Loucy (cell line): ENCODE measurements at regions not wholly inside any gene's neighbourhood (a gene's known extent, or its start where the extent isn't known, plus 50 kb on each side); places are given as distances from the start of the nearest gene placed in this dataset.

Experiments used
- H2AFZ ChIP-seq: fragments of 200-600 bp; sonication (generic); 2 replicates; pipeline ENCODE4 v1.6.0; 2016; ENCODE audit warnings: antibody characterized with exemption, mild to moderate bottlenecking, low read length, moderate library complexity
- H3F3A ChIP-seq: fragments of 200-600 bp; 2 replicates; pipeline ENCODE4 v1.6.0; 2016; ENCODE audit warnings: antibody characterized with exemption, low read depth, mild to moderate bottlenecking
- H3K27me3 ChIP-seq: fragments of 200-600 bp; sonication (generic); 2 replicates; pipeline ENCODE4 v1.6.1; 2014; ENCODE audit warnings: low read length, mild to moderate bottlenecking; ENCODE audit not compliant: insufficient read depth, poor library complexity, severe bottlenecking
- H3K36me3 ChIP-seq: fragments of 200-600 bp; sonication (generic); 2 replicates; pipeline ENCODE4 v1.6.1; 2016; ENCODE audit warnings: low read length; ENCODE audit not compliant: insufficient read depth
- H3K4me1 ChIP-seq: fragments of 200-600 bp; sonication (generic); 2 replicates; pipeline ENCODE4 v1.5.1; 2014; ENCODE audit warnings: low read length, mild to moderate bottlenecking; ENCODE audit not compliant: insufficient read depth, poor library complexity, severe bottlenecking
- H3K4me2 ChIP-seq: fragments of 200-600 bp; sonication (generic); 2 replicates; pipeline ENCODE4 v1.6.0; 2014; ENCODE audit warnings: antibody characterized with exemption, low read length, low read depth, mild to moderate bottlenecking; ENCODE audit not compliant: poor library complexity, severe bottlenecking
- H3K4me3 ChIP-seq: fragments of 200-600 bp; sonication (generic); 2 replicates; pipeline ENCODE4 v1.5.1; 2014; ENCODE audit warnings: low read length, mild to moderate bottlenecking, mixed read lengths; ENCODE audit not compliant: poor library complexity, severe bottlenecking
- H3K79me2 ChIP-seq: fragments of 200-600 bp; sonication (generic); 2 replicates; pipeline ENCODE4 v1.6.1; 2014; ENCODE audit warnings: low read length; ENCODE audit not compliant: insufficient read depth
- H3K9ac ChIP-seq: fragments of 200-600 bp; sonication (generic); 2 replicates; pipeline ENCODE4 v1.6.0; 2014; ENCODE audit warnings: mild to moderate bottlenecking, low read depth, low read length, moderate library complexity; ENCODE audit not compliant: poor library complexity, severe bottlenecking
- H3K9me2 ChIP-seq: fragments of 200-600 bp; sonication (generic); replicated peaks from 2 replicates; pipeline ENCODE4 v1.6.1; 2016; ENCODE audit warnings: low read depth, low read length, mixed read lengths
- H3K9me3 ChIP-seq: fragments of 200-600 bp; sonication (generic); 2 replicates; pipeline ENCODE4 v1.6.1; 2014; ENCODE audit warnings: mild to moderate bottlenecking, antibody characterized with exemption, low read length, low read depth; ENCODE audit not compliant: insufficient read depth
- H4K20me1 ChIP-seq: fragments of 200-600 bp; sonication (generic); 2 replicates; pipeline ENCODE4 v1.6.0; 2014; ENCODE audit warnings: antibody characterized with exemption, low read length, mild to moderate bottlenecking; ENCODE audit not compliant: insufficient read depth, poor library complexity, severe bottlenecking
- EZH2phosphoT487 ChIP-seq: fragments of 200-600 bp; IDR thresholded peaks from 2 replicates; pipeline ENCODE4 v1.6.1; 2018; ENCODE audit warnings: antibody characterized with exemption, mild to moderate bottlenecking, moderate library complexity, borderline replicate concordance
- TF ChIP-seq, protein P1 (sequence below): fragments of 200-600 bp; sonication (generic); conservative IDR thresholded peaks from 2 replicates; pipeline ENCODE4 v1.5.1; 2014; ENCODE audit warnings: mild to moderate bottlenecking, antibody characterized with exemption, low read length

DNA sequence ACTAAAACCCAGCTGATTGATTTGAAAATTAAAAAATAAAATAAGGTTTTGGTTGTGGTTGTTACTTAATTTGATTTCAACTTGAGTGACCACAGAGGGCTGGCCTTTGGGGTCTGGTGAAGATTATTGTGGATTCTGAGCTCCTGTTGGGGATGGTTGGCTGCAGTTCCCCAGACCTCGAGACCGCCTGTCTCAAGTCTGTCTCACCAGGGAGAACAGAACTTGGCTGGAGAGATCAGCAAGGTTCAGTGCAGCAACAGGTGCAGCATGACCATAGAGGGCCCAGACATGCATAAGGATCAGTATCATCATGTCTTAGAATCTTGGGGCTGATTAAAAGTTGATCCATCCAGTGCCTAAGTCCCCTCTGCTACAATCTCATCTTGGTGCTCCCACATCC is 491.9 kb downstream of the BCOR start:
- no peak overlapping the region for H3K9ac ChIP-seq
- H3K27me3 ChIP-seq: no peaks in the 10 kb centered on the region
- H3F3A ChIP-seq: no peaks in the 10 kb centered on the region
- TF ChIP-seq EZH2phosphoT487: no peak
- TF ChIP-seq, protein P1, sequence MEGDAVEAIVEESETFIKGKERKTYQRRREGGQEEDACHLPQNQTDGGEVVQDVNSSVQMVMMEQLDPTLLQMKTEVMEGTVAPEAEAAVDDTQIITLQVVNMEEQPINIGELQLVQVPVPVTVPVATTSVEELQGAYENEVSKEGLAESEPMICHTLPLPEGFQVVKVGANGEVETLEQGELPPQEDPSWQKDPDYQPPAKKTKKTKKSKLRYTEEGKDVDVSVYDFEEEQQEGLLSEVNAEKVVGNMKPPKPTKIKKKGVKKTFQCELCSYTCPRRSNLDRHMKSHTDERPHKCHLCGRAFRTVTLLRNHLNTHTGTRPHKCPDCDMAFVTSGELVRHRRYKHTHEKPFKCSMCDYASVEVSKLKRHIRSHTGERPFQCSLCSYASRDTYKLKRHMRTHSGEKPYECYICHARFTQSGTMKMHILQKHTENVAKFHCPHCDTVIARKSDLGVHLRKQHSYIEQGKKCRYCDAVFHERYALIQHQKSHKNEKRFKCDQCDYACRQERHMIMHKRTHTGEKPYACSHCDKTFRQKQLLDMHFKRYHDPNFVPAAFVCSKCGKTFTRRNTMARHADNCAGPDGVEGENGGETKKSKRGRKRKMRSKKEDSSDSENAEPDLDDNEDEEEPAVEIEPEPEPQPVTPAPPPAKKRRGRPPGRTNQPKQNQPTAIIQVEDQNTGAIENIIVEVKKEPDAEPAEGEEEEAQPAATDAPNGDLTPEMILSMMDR: no peak
- no peaks in the 10 kb centered on the region for H4K20me1 ChIP-seq
- no peaks in the 10 kb centered on the region for H3K36me3 ChIP-seq
- no peak overlapping the region for H3K4me2 ChIP-seq
- no peaks in the 10 kb centered on the region for H3K9me3 ChIP-seq
- no peaks in the 10 kb centered on the region for H3K4me1 ChIP-seq
- no peak overlapping the region for H2AFZ ChIP-seq
- no peaks in the 10 kb centered on the region for H3K79me2 ChIP-seq
- no peak overlapping the region for H3K4me3 ChIP-seq
- no peaks in the 10 kb centered on the region for H3K9me2 ChIP-seq

DNA sequence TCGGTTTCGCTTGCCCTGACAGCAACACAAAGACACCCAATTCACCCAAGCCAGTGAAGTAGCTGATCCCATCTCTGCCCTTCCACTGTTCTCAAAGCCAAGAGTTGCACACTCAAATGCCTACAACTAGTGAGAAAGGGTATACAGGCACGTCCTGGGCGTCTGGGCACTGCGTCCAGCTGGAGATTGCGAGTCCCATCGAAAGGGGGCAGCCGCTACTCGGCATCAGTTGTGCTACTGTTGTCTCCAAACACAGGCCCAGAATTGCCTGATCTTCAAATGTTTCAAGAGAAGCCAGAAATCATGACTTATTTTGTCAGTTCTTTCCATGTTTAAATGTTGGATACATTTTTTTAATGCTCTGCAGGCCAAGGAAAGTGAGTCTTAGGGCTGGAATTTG is 487.8 kb downstream of the BCOR start:
- Histone ChIP-seq H3K4me1 (no peaks in the 10 kb centered on the region), H3F3A (no peaks in the 10 kb centered on the region), H3K9me2 (no peaks in the 10 kb centered on the region), H2AFZ (no peak overlapping the region), H3K4me2 (no peak overlapping the region), H3K36me3 (no peaks in the 10 kb centered on the region), H3K9ac (no peak overlapping the region), H3K4me3 (no peak overlapping the region), H3K79me2 (no peaks in the 10 kb centered on the region), H4K20me1 (no peaks in the 10 kb centered on the region), H3K27me3 (no peaks in the 10 kb centered on the region), H3K9me3 (no peaks in the 10 kb centered on the region)
- TF ChIP-seq, protein P1: no peak
- no peak for TF ChIP-seq EZH2phosphoT487

DNA sequence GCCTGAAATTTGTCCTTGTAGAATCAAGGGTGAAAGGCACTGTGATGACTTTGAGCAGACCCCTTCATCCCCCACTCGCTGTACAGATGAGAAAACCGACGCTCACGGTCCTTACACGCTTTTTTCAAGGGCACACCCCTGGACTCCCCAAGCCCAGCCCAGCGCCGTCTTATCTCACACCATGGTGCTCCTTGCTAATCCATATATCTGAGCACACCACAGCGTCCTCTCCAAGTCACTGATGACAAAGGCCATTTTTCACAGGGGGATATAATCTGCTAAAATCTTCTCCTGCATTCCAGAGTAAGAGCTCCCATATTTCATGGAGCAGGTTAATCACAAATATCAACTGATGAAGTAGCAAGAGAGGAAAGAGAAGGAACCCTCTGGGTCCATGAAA is 486.3 kb downstream of the BCOR start:
- no peaks in the 10 kb centered on the region for H3K9me2 ChIP-seq
- H3K4me3 ChIP-seq: no peak overlapping the region
- H3K27me3 ChIP-seq: no peaks in the 10 kb centered on the region
- H2AFZ ChIP-seq: no peak overlapping the region
- H3K4me1 ChIP-seq: no peaks in the 10 kb centered on the region
- no peaks in the 10 kb centered on the region for H3K9me3 ChIP-seq
- H4K20me1 ChIP-seq: no peaks in the 10 kb centered on the region
- H3K4me2 ChIP-seq: no peak overlapping the region
- no peaks in the 10 kb centered on the region for H3F3A ChIP-seq
- H3K36me3 ChIP-seq: no peaks in the 10 kb centered on the region
- no peak for TF ChIP-seq EZH2phosphoT487
- TF ChIP-seq, protein P1: no peak
- no peak overlapping the region for H3K9ac ChIP-seq
- no peaks in the 10 kb centered on the region for H3K79me2 ChIP-seq
